ENCODE measurements at regions not wholly inside any gene's neighbourhood (a gene's known extent, or its start where the extent isn't known, plus 50 kb on each side); places are given as distances from the start of the nearest gene placed in this dataset.

DNA sequence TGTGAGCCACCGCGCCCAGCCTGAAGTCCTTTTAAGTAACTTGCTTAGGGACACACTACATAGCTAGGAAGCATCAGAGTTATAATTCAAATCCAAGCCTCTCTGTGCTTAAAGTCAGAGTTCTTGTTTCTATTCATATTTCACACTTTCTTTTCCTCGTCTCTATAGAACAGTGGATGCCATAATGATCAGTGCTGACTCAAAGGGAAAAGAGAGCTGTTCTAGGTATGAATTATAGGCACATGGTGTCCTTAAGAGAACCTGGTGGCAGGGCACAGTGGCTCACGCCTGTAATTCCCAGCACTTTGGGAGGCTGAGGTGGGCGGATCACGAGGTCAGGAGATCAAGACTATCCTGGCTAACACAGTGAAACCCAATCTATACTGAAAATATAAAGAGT lies 400.2 kb upstream of the DDI1 start:
- TF ChIP-seq, protein P1, sequence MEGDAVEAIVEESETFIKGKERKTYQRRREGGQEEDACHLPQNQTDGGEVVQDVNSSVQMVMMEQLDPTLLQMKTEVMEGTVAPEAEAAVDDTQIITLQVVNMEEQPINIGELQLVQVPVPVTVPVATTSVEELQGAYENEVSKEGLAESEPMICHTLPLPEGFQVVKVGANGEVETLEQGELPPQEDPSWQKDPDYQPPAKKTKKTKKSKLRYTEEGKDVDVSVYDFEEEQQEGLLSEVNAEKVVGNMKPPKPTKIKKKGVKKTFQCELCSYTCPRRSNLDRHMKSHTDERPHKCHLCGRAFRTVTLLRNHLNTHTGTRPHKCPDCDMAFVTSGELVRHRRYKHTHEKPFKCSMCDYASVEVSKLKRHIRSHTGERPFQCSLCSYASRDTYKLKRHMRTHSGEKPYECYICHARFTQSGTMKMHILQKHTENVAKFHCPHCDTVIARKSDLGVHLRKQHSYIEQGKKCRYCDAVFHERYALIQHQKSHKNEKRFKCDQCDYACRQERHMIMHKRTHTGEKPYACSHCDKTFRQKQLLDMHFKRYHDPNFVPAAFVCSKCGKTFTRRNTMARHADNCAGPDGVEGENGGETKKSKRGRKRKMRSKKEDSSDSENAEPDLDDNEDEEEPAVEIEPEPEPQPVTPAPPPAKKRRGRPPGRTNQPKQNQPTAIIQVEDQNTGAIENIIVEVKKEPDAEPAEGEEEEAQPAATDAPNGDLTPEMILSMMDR (conservative IDR thresholded peaks at IDR 0.05; ENCODE audit: low read depth, low read length): no peak
- no peak for TF ChIP-seq EZH2 (IDR thresholded peaks at IDR 0.05; ENCODE audit: borderline replicate concordance, low read depth, low read length, poor library complexity, severe bottlenecking)

Data from A673 (cell line).